ENCODE measurements at regions not wholly inside any gene's neighbourhood (a gene's known extent, or its start where the extent isn't known, plus 50 kb on each side); places are given as distances from the start of the nearest gene placed in this dataset.

DNA sequence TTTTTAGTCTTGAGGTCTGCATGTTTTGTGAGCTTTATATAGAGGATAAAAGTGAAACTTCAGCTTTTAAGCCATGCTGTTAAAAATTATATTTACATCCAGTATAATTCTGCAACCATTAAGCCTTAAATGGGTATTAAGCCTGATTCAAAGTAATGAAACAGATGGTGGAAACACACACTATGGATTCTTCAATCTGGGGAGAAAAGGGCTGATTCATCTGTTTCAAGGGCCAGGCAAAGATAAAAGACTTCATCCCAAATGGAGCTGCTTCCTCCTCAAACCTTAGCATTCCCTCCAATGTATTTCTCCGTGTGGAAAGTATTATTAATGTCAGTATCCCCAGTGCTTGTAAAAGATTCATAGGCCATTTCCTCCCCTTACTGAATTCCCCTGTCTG, 367.4 kb upstream of the ZFHX3 start:
- no peaks in the 10 kb centered on the region for H3K36me3 ChIP-seq
- H3K27me3 ChIP-seq: no peaks in the 10 kb centered on the region
- no peaks in the 10 kb centered on the region for H3K9me3 ChIP-seq
- WGBS: 31% methylated on average over 1 of the region's 1 CpG
- intact Hi-C loops (cut with DNase I): no loop called here
- no peaks in the 10 kb centered on the region for H3K4me1 ChIP-seq
- no peak for TF ChIP-seq EP300 (IDR thresholded peaks at IDR 0.05)
- TF ChIP-seq POLR2A (IDR thresholded peaks at IDR 0.05; ENCODE audit: low read depth): no peak
- TF ChIP-seq, protein P1, sequence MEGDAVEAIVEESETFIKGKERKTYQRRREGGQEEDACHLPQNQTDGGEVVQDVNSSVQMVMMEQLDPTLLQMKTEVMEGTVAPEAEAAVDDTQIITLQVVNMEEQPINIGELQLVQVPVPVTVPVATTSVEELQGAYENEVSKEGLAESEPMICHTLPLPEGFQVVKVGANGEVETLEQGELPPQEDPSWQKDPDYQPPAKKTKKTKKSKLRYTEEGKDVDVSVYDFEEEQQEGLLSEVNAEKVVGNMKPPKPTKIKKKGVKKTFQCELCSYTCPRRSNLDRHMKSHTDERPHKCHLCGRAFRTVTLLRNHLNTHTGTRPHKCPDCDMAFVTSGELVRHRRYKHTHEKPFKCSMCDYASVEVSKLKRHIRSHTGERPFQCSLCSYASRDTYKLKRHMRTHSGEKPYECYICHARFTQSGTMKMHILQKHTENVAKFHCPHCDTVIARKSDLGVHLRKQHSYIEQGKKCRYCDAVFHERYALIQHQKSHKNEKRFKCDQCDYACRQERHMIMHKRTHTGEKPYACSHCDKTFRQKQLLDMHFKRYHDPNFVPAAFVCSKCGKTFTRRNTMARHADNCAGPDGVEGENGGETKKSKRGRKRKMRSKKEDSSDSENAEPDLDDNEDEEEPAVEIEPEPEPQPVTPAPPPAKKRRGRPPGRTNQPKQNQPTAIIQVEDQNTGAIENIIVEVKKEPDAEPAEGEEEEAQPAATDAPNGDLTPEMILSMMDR (IDR thresholded peaks at IDR 0.05): no peak
- no peak for TF ChIP-seq POLR2AphosphoS5 (IDR thresholded peaks at IDR 0.05)
- DNase-seq (ENCODE audit: extremely low spot score): no peak
- H3K27ac ChIP-seq (replicated peaks in 1 of 4): no peak overlapping the region
- no peak overlapping the region for H3K4me3 ChIP-seq

DNA sequence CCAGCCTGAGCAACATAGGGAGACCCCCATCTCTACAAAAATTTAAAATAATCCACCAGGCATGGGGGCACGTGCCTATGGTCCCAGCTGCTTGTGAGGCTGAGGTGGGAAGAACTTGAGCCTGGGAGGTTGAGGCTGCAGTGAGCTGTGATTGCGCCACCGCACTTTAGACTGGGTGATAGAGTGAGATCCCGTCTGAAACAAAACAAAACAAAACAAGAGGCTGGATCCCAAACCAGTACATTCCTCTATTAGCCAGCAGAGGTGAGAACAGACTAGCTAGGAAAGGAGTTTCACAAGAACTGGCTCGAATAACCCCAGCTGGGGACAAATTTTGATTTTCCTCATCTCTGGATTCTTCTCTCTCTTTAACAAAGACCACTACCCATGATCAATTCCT, 366.7 kb upstream of the ZFHX3 start:
- no peak overlapping the region for H3K4me3 ChIP-seq
- no peaks in the 10 kb centered on the region for H3K4me1 ChIP-seq
- TF ChIP-seq POLR2AphosphoS5 (IDR thresholded peaks at IDR 0.05) (no peak), EP300 (IDR thresholded peaks at IDR 0.05) (no peak), POLR2A (IDR thresholded peaks at IDR 0.05; ENCODE audit: low read depth) (no peak)
- TF ChIP-seq, protein P1 (IDR thresholded peaks at IDR 0.05): no peak
- intact Hi-C loops (cut with DNase I): no loop called here
- no peaks in the 10 kb centered on the region for H3K27me3 ChIP-seq
- no peaks in the 10 kb centered on the region for H3K36me3 ChIP-seq
- no peak for DNase-seq (ENCODE audit: extremely low spot score)
- no peak overlapping the region for H3K27ac ChIP-seq (replicated peaks in 1 of 4)
- no peaks in the 10 kb centered on the region for H3K9me3 ChIP-seq
- WGBS: 87% methylated on average over 5 of the region's 5 CpGs

DNA sequence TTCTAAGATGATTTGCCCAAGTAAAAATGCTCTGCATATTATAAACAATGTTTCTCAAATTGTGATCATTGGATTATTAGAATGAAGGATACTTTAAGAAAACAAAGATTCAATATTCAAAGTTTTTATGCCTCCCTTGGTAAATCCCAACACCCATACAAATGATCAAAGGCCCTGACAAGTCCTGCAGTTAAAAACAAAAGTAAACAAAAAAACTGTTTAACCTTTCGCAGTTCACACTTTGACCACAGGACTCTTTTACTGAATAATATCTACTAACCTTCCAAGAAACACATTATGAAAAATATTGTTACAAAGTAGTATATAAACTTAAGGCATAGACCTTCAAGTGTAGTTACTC, 365.9 kb upstream of the ZFHX3 start:
- DNase-seq (ENCODE audit: extremely low spot score): no peak
- H3K27me3 ChIP-seq: no peaks in the 10 kb centered on the region
- H3K4me1 ChIP-seq: no peaks in the 10 kb centered on the region
- H3K4me3 ChIP-seq: no peak overlapping the region
- H3K9me3 ChIP-seq: no peaks in the 10 kb centered on the region
- intact Hi-C loops (cut with DNase I): no loop called here
- no peak overlapping the region for H3K27ac ChIP-seq (replicated peaks in 1 of 4)
- TF ChIP-seq POLR2A (IDR thresholded peaks at IDR 0.05; ENCODE audit: low read depth) (no peak), POLR2AphosphoS5 (IDR thresholded peaks at IDR 0.05) (no peak), EP300 (IDR thresholded peaks at IDR 0.05) (no peak)
- TF ChIP-seq, protein P1 (IDR thresholded peaks at IDR 0.05): no peak
- WGBS: 94% methylated on average over 1 of the region's 1 CpG
- H3K36me3 ChIP-seq: no peaks in the 10 kb centered on the region

DNA sequence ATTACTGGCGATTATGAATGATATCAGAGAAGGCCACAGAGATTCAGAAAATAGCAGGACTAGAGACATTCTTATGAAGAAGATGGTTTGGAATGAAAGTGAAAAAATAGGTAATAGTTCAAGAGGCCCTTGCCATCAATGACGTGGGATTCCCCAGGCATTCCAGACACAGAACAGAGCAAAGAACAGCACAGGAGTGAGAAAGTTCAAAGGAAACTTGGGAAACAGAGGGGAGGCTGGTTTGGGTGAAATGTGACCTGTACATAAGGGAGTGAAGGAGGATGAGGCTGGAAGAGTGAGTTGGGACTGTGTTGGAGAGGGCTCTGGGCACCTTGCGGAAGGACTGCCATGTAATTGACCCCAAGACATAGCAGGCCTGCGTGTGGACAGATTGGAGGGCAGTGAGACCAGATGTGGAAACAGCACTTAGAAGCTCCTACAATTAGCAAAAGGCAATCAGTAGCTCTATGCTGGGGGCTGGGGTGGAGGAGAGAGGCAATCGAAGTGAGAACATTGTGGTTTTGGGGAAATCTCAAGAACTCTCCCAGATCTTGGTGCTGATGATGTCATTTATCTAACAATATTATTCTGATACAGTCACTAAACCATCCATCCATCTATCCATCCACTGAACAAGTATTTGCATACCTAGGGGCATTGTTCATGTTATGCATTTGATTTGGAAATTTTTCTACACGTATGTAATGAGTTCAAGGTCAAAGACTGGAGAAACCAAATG, 365.3 kb upstream of the ZFHX3 start:
- WGBS: 83% methylated on average over 6 of the region's 6 CpGs
- DNase-seq (ENCODE audit: extremely low spot score): no peak
- Histone ChIP-seq H3K36me3 (no peaks in the 10 kb centered on the region), H3K4me1 (no peaks in the 10 kb centered on the region), H3K9me3 (no peaks in the 10 kb centered on the region), H3K27ac (replicated peaks in 1 of 4) (no peak overlapping the region), H3K4me3 (no peak overlapping the region), H3K27me3 (no peaks in the 10 kb centered on the region)
- TF ChIP-seq POLR2AphosphoS5 (IDR thresholded peaks at IDR 0.05) (no peak), EP300 (IDR thresholded peaks at IDR 0.05) (no peak), POLR2A (IDR thresholded peaks at IDR 0.05; ENCODE audit: low read depth) (no peak)
- TF ChIP-seq, protein P1 (IDR thresholded peaks at IDR 0.05): no peak
- intact Hi-C loops (cut with DNase I): no loop called here

DNA sequence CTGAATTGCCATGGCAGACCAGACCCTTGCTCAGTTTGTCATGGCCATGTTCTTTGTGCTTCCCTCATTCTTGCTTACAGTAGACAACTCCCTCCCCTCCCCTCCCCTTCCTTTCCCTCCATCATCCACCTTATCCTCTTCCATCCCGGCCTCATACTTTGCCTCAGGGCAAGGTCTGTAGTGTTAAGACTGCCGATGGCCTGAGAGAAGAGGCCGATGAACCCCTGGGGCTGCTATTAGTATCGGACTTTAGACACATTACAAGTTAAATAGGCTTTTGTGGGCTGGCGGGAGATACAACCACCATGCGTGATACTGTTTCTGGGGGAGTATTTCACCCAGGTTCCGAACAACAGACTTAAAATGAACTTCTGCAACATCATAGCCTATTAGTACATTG, 364.5 kb upstream of the ZFHX3 start:
- TF ChIP-seq, protein P1 (IDR thresholded peaks at IDR 0.05): no peak
- TF ChIP-seq EP300 (IDR thresholded peaks at IDR 0.05) (no peak), POLR2A (IDR thresholded peaks at IDR 0.05; ENCODE audit: low read depth) (no peak), POLR2AphosphoS5 (IDR thresholded peaks at IDR 0.05) (no peak)
- Histone ChIP-seq H3K4me3 (no peak overlapping the region), H3K27ac (replicated peaks in 1 of 4) (no peak overlapping the region), H3K36me3 (no peaks in the 10 kb centered on the region), H3K4me1 (no peaks in the 10 kb centered on the region), H3K27me3 (no peaks in the 10 kb centered on the region), H3K9me3 (no peaks in the 10 kb centered on the region)
- intact Hi-C loops (cut with DNase I): no loop called here
- DNase-seq (ENCODE audit: extremely low spot score): no peak
- 88% methylated on average over 7 of the region's 7 CpGs for WGBS
